Panc1 (cell line): ENCODE measurements at regions not wholly inside any gene's neighbourhood (a gene's known extent, or its start where the extent isn't known, plus 50 kb on each side); places are given as distances from the start of the nearest gene placed in this dataset.

Experiments
- ATAC-seq: fragments of 200-7000 bp; cut with Tn5 transposase; 2 replicates; pipeline ENCODE4 v1.9.1; 2020; ENCODE audit warnings: mild to moderate bottlenecking, moderate library complexity
- BruUV-seq: library from RNA; stranded (reverse); fragments of 400-500 nt; replicated peaks from 2 replicates; lab custom pipeline; 2021; lab: Mats Ljungman, UMichigan
- CTCF ChIA-PET: fragments of 300-600 bp; sonication (Branson Sonifier 250); formaldehyde crosslinking; loops from one replicate; lab custom pipeline; 2022; ENCODE audit warnings: antibody characterized with exemption; lab: Charles Lee
- POLR2A ChIA-PET: fragments of 300-600 bp; sonication (Branson Sonifier 250); formaldehyde crosslinking; loops from one replicate; lab custom pipeline; 2022; ENCODE audit warnings: antibody characterized with exemption; lab: Charles Lee
- DNase-seq: peaks from one replicate; pipeline ENCODE4 v3.0.0-alpha.2; 2010; ENCODE audit warnings: low read depth, low spot score
- H3K27ac ChIP-seq: 2 replicates; pipeline ENCODE4 v1.5.1; 2011; ENCODE audit warnings: mild to moderate bottlenecking, low read length, inconsistent platforms
- H3K27me3 ChIP-seq: fragments of 200-500 bp; sonication (Bioruptor generic); 2 replicates; pipeline ENCODE4 v1.6.0; 2014; ENCODE audit warnings: low read length, inconsistent platforms; ENCODE audit not compliant: control insufficient read depth, insufficient read depth
- H3K36me3 ChIP-seq: fragments of 200-500 bp; sonication (Bioruptor generic); 2 replicates; pipeline ENCODE4 v1.5.1; 2014; ENCODE audit warnings: inconsistent platforms, mild to moderate bottlenecking, low read length, moderate library complexity; ENCODE audit not compliant: control insufficient read depth, insufficient read depth
- H3K4me1 ChIP-seq: 2 replicates; pipeline ENCODE4 v1.5.1; 2011; ENCODE audit warnings: inconsistent platforms, mild to moderate bottlenecking, low read length, moderate library complexity; ENCODE audit not compliant: control insufficient read depth, insufficient read depth
- H3K4me3 ChIP-seq, 2 experiments: 2 replicates each; pipeline ENCODE4 v1.5.1; 2011 to 2012; ENCODE audit warnings: low read depth in 2 of 2, low read length in 2 of 2, mild to moderate bottlenecking in 2 of 2, inconsistent platforms in 1 of 2, moderate library complexity in 1 of 2
- H3K9me3 ChIP-seq: fragments of 200-500 bp; sonication (Bioruptor generic); 2 replicates; pipeline ENCODE4 v1.5.1; 2014; ENCODE audit warnings: low read depth, mild to moderate bottlenecking, inconsistent platforms, low read length, moderate library complexity; ENCODE audit not compliant: control insufficient read depth, insufficient read depth
- POLR2AphosphoS5 ChIP-seq: IDR thresholded peaks from 2 replicates; pipeline ENCODE4 v1.6.1; 2012; ENCODE audit warnings: mild to moderate bottlenecking, low read depth, low read length, moderate library complexity
- SIN3A ChIP-seq: IDR thresholded peaks from 2 replicates; pipeline ENCODE4 v1.6.1; 2012; ENCODE audit warnings: low read depth, mild to moderate bottlenecking, low read length, moderate library complexity, borderline replicate concordance; ENCODE audit not compliant: insufficient read depth
- TCF7L2 ChIP-seq: IDR thresholded peaks from 2 replicates; pipeline ENCODE4 v1.6.1; 2011; ENCODE audit warnings: mild to moderate bottlenecking, low read depth, low read length, inconsistent platforms
- in situ Hi-C: cut with HindIII; loops from 2 replicates; pipeline ENCODE4 v1.10.0; 2016; ENCODE audit warnings: low sequenced_read_pairs, low pct_unique_long_range_greater_than_20kb
- intact Hi-C: fragments of 100-400 bp; cut with micrococcal nuclease; formaldehyde crosslinking; loops from one replicate; pipeline ENCODE4 v1.10.0; 2022; ENCODE audit not compliant: unreplicated experiment
- TF ChIP-seq, protein P1 (sequence below), 2 experiments: IDR thresholded peaks; 2 replicates each; pipeline ENCODE4 v1.6.1; 2011 to 2012; ENCODE audit warnings: low read depth in 2 of 2, control low read depth in 1 of 2, low read length in 1 of 2, mild to moderate bottlenecking in 1 of 2, moderate library complexity in 1 of 2; ENCODE audit not compliant: insufficient read depth in 1 of 2
- TF ChIP-seq, protein P2 (sequence below): fragments of 450-650 bp; IDR thresholded peaks from 2 replicates; pipeline ENCODE4 v1.5.1; 2017; ENCODE audit warnings: mild to moderate bottlenecking

DNA sequence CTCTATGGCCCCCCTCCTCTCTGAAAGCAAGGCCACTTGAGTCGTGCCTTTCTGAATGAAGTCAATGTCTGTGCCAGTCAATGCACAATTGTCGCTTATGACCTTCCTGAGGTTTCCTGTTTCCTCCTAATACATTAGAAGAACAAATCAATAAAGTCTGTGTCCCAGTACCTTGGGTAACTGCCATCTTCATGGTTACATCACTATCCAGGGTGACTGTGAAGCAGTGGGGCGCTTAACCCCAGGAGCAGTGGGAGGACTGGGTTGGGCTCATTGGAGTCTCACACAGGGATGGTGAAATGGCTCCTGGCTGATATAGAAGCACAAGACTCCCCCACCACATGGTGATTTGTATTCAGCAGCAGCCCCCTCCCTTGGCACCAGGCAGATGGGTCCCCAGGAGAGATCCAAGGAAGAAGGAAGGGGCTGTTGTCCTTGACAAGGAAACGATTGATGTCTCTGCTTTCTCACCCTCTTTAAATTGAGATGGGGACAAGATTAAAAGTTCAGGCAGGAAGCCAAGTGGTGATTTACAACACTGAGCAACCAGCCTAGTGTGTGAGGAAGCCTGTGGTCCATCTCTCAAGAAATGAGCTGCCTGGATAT lies 261.9 kb upstream of the ZNF462 start:
- ATAC-seq = no peak
- no peaks in the 10 kb centered on the region for H3K27me3 ChIP-seq

DNA sequence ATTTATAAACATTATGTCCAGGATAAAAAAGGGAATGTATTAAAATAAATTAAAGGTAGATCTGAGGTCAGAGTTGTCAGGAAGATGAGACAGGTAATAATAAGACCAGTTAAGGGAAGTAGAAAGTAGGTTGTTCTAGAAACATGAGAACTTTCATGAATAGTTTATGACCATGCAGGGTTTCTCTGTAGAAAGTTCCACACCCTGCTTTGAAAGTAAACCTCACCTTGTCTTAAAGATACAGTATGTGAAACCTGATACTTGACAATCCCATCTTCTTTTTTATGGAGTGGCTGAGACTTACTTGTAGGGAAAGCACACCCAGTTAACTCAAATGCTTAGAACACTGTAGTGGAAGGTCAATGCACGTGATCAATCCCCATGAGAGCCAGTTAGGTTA lies 260.6 kb upstream of the ZNF462 start:
- H3K27ac ChIP-seq = no peak overlapping the region
- no peaks in the 10 kb centered on the region for H3K4me1 ChIP-seq
- POLR2A ChIA-PET = no interaction called here
- no peaks in the 10 kb centered on the region for H3K27me3 ChIP-seq
- CTCF ChIA-PET = no interaction called here
- DNase-seq (no peak), ATAC-seq (no peak)
- no TSS peak for BruUV-seq
- H3K4me3 ChIP-seq = no peak overlapping the region
- no peaks in the 10 kb centered on the region for H3K36me3 ChIP-seq
- TF ChIP-seq TCF7L2 = no peak
- TF ChIP-seq, protein P1, sequence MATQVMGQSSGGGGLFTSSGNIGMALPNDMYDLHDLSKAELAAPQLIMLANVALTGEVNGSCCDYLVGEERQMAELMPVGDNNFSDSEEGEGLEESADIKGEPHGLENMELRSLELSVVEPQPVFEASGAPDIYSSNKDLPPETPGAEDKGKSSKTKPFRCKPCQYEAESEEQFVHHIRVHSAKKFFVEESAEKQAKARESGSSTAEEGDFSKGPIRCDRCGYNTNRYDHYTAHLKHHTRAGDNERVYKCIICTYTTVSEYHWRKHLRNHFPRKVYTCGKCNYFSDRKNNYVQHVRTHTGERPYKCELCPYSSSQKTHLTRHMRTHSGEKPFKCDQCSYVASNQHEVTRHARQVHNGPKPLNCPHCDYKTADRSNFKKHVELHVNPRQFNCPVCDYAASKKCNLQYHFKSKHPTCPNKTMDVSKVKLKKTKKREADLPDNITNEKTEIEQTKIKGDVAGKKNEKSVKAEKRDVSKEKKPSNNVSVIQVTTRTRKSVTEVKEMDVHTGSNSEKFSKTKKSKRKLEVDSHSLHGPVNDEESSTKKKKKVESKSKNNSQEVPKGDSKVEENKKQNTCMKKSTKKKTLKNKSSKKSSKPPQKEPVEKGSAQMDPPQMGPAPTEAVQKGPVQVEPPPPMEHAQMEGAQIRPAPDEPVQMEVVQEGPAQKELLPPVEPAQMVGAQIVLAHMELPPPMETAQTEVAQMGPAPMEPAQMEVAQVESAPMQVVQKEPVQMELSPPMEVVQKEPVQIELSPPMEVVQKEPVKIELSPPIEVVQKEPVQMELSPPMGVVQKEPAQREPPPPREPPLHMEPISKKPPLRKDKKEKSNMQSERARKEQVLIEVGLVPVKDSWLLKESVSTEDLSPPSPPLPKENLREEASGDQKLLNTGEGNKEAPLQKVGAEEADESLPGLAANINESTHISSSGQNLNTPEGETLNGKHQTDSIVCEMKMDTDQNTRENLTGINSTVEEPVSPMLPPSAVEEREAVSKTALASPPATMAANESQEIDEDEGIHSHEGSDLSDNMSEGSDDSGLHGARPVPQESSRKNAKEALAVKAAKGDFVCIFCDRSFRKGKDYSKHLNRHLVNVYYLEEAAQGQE (IDR thresholded peaks at IDR 0.05; ENCODE audit: insufficient read depth in 1 of 2, low read depth in 2 of 2, low read length in 1 of 2) = no peak
- TF ChIP-seq SIN3A = no peak
- TF ChIP-seq, protein P2, sequence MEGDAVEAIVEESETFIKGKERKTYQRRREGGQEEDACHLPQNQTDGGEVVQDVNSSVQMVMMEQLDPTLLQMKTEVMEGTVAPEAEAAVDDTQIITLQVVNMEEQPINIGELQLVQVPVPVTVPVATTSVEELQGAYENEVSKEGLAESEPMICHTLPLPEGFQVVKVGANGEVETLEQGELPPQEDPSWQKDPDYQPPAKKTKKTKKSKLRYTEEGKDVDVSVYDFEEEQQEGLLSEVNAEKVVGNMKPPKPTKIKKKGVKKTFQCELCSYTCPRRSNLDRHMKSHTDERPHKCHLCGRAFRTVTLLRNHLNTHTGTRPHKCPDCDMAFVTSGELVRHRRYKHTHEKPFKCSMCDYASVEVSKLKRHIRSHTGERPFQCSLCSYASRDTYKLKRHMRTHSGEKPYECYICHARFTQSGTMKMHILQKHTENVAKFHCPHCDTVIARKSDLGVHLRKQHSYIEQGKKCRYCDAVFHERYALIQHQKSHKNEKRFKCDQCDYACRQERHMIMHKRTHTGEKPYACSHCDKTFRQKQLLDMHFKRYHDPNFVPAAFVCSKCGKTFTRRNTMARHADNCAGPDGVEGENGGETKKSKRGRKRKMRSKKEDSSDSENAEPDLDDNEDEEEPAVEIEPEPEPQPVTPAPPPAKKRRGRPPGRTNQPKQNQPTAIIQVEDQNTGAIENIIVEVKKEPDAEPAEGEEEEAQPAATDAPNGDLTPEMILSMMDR = no peak
- TF ChIP-seq POLR2AphosphoS5 = no peak
- in situ Hi-C loops = no loop called here
- H3K9me3 ChIP-seq = no peaks in the 10 kb centered on the region
- intact Hi-C loops = no loop called here

More for the DNA sequence above, 261.9 kb upstream of the ZNF462 start:
- Histone ChIP-seq H3K36me3 (no peaks in the 10 kb centered on the region), H3K27ac (no peak overlapping the region), H3K4me3 (no peak overlapping the region), H3K9me3 (no peaks in the 10 kb centered on the region), H3K4me1 (no peaks in the 10 kb centered on the region)
- no peak for DNase-seq
- TF ChIP-seq, protein P1 (IDR thresholded peaks at IDR 0.05; ENCODE audit: insufficient read depth in 1 of 2, low read depth in 2 of 2, low read length in 1 of 2) = no peak
- TF ChIP-seq TCF7L2 (no peak), SIN3A (no peak)
- TF ChIP-seq, protein P2 = no peak
- ChIA-PET CTCF (no interaction called here), POLR2A (no interaction called here)
- in situ Hi-C loops = no loop called here
- intact Hi-C loops = no loop called here
- BruUV-seq = no TSS peak
